ENCODE measurements at regions not wholly inside any gene's neighbourhood (a gene's known extent, or its start where the extent isn't known, plus 50 kb on each side); places are given as distances from the start of the nearest gene placed in this dataset.

- in situ Hi-C loops (cut with HindIII; ENCODE audit: low pct_ligation_motif_present, low sequenced_read_pairs) = no loop called here
- DNase-seq = no peak
- no peak overlapping the region for H3K4me3 ChIP-seq (ENCODE audit: low read depth, low read length)
- TF ChIP-seq, protein P1, sequence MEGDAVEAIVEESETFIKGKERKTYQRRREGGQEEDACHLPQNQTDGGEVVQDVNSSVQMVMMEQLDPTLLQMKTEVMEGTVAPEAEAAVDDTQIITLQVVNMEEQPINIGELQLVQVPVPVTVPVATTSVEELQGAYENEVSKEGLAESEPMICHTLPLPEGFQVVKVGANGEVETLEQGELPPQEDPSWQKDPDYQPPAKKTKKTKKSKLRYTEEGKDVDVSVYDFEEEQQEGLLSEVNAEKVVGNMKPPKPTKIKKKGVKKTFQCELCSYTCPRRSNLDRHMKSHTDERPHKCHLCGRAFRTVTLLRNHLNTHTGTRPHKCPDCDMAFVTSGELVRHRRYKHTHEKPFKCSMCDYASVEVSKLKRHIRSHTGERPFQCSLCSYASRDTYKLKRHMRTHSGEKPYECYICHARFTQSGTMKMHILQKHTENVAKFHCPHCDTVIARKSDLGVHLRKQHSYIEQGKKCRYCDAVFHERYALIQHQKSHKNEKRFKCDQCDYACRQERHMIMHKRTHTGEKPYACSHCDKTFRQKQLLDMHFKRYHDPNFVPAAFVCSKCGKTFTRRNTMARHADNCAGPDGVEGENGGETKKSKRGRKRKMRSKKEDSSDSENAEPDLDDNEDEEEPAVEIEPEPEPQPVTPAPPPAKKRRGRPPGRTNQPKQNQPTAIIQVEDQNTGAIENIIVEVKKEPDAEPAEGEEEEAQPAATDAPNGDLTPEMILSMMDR (IDR thresholded peaks at IDR 0.05; ENCODE audit: low read depth, low read length, missing control alignments) = no peak
- H3K27ac ChIP-seq = no peak overlapping the region
- H3K27me3 ChIP-seq (replicated peaks) = peaks cover 1% of the 10 kb centered on the region
- no peaks in the 10 kb centered on the region for H3K36me3 ChIP-seq (replicated peaks)
Observed at GRCh38 chr12:11555743-11556625, 93.5 kb upstream of the ETV6 start.

- TF ChIP-seq, protein P1 (IDR thresholded peaks at IDR 0.05; ENCODE audit: low read depth, low read length, missing control alignments) = no peak
- Histone ChIP-seq H3K36me3 (replicated peaks) (no peaks in the 10 kb centered on the region), H3K4me3 (ENCODE audit: low read depth, low read length) (no peak overlapping the region), H3K27me3 (replicated peaks) (peaks cover 1% of the 10 kb centered on the region), H3K27ac (no peak overlapping the region)
- in situ Hi-C loops (cut with HindIII; ENCODE audit: low pct_ligation_motif_present, low sequenced_read_pairs) = no loop called here
- DNase-seq = no peak
Observed at GRCh38 chr12:11556682-11557081, 92.8 kb upstream of the ETV6 start.

DNA sequence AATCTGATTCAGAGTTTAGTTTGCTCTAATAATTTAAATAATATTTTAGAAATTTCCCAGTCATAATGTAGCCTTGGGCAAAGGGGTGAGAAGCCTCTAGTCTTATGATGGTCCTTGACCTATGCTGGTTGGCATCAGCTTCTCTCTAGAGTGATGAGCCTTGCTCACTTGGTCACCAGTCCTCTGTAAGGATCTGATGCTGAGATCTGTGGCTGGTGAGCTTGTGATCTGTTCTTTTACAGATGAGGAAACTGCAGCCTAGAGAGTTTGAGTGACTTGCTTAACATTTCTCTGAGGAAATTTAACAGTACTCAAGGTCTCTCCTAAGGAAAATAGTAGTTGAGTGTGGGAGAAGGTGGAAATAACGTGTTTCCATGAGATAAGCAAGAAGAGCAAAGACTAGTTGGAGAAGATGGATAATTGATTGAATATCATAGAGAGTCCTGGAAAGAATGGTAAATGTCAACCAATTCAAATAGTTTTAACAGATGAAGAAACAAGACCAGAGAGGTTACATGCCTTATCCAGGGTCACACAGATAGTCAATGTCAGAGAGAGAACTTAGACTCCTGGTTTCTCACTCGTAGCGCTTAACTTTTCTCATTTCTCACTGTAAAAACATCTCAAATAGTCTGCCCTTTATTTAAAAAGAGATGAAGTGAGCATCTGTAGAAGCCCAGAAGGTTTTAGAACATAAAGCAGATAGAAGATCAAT is 89.7 kb upstream of the ETV6 start:
- H3K27me3 ChIP-seq (replicated peaks) = peaks cover 1% of the 10 kb centered on the region
- TF ChIP-seq, protein P1 (IDR thresholded peaks at IDR 0.05; ENCODE audit: low read depth, low read length, missing control alignments) = no peak
- no peak for DNase-seq
- in situ Hi-C loops (cut with HindIII; ENCODE audit: low pct_ligation_motif_present, low sequenced_read_pairs) = no loop called here
- no peaks in the 10 kb centered on the region for H3K36me3 ChIP-seq (replicated peaks)
- no peak overlapping the region for H3K4me3 ChIP-seq (ENCODE audit: low read depth, low read length)
- no peak overlapping the region for H3K27ac ChIP-seq

GRCh38 chr12:11561411-11561810 is 88.1 kb upstream of the ETV6 start:
- in situ Hi-C loops (cut with HindIII; ENCODE audit: low pct_ligation_motif_present, low sequenced_read_pairs) = no loop called here
- Histone ChIP-seq H3K27me3 (replicated peaks) (no peaks in the 10 kb centered on the region), H3K27ac (no peak overlapping the region), H3K4me3 (ENCODE audit: low read depth, low read length) (no peak overlapping the region), H3K36me3 (replicated peaks) (no peaks in the 10 kb centered on the region)
- TF ChIP-seq, protein P1 (IDR thresholded peaks at IDR 0.05; ENCODE audit: low read depth, low read length, missing control alignments) = no peak
- no peak for DNase-seq

GRCh38 chr12:11563785-11564739 is 85.4 kb upstream of the ETV6 start:
- no peak overlapping the region for H3K27ac ChIP-seq
- in situ Hi-C loops (cut with HindIII; ENCODE audit: low pct_ligation_motif_present, low sequenced_read_pairs) = no loop called here
- no peak overlapping the region for H3K4me3 ChIP-seq (ENCODE audit: low read depth, low read length)
- no peak for DNase-seq
- H3K27me3 ChIP-seq (replicated peaks) = no peaks in the 10 kb centered on the region
- no peaks in the 10 kb centered on the region for H3K36me3 ChIP-seq (replicated peaks)
- TF ChIP-seq, protein P1 (IDR thresholded peaks at IDR 0.05; ENCODE audit: low read depth, low read length, missing control alignments) = no peak

Measured in brain microvascular endothelial cell (primary cell).